ENCODE measurements at regions not wholly inside any gene's neighbourhood (a gene's known extent, or its start where the extent isn't known, plus 50 kb on each side); places are given as distances from the start of the nearest gene placed in this dataset.

GRCh38 chr4:36414248-36414647, 132.8 kb downstream of the DTHD1 start:
- TF ChIP-seq CTCF (IDR thresholded peaks at IDR 0.05) (peak in 4 of 6 experiments; percentile 6 to 31 (median 27)), POLR2A (IDR thresholded peaks at IDR 0.05) (no peak)
